Testis (tissue), 2 donors: ENCODE measurements at regions not wholly inside any gene's neighbourhood (a gene's known extent, or its start where the extent isn't known, plus 50 kb on each side); places are given as distances from the start of the nearest gene placed in this dataset.

ENCODE experiments used
- POLR2A ChIP-seq: fragments of 450-650 bp; IDR thresholded peaks from one replicate; pipeline ENCODE4 v1.6.1; 2017; ENCODE audit warnings: antibody characterized with exemption, mild to moderate bottlenecking, moderate library complexity
- TF ChIP-seq, protein P1 (sequence below), 3 experiments: fragments of 450-650 bp in 2 of 3; fragments of 200-600 bp in 1 of 3; sonication (generic) in 1 of 3; IDR thresholded peaks; one replicate each; pipeline ENCODE4 v1.5.1; 2016 to 2019; ENCODE audit warnings: antibody characterized with exemption in 3 of 3, mild to moderate bottlenecking in 2 of 3, moderate library complexity in 1 of 3

GRCh38 chr3:95711789-95712188 lies 1102.6 kb upstream of the EPHA6 start:
- TF ChIP-seq, protein P1, sequence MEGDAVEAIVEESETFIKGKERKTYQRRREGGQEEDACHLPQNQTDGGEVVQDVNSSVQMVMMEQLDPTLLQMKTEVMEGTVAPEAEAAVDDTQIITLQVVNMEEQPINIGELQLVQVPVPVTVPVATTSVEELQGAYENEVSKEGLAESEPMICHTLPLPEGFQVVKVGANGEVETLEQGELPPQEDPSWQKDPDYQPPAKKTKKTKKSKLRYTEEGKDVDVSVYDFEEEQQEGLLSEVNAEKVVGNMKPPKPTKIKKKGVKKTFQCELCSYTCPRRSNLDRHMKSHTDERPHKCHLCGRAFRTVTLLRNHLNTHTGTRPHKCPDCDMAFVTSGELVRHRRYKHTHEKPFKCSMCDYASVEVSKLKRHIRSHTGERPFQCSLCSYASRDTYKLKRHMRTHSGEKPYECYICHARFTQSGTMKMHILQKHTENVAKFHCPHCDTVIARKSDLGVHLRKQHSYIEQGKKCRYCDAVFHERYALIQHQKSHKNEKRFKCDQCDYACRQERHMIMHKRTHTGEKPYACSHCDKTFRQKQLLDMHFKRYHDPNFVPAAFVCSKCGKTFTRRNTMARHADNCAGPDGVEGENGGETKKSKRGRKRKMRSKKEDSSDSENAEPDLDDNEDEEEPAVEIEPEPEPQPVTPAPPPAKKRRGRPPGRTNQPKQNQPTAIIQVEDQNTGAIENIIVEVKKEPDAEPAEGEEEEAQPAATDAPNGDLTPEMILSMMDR (IDR thresholded peaks at IDR 0.05) = no peak
- no peak for TF ChIP-seq POLR2A
